ENCODE measurements at regions not wholly inside any gene's neighbourhood (a gene's known extent, or its start where the extent isn't known, plus 50 kb on each side); places are given as distances from the start of the nearest gene placed in this dataset.
"Not testable (repeated sequence)": the region's sequence is repeated elsewhere in the genome, so short reads cannot be mapped to it uniquely, and the experiment has no call there.

- DNase-seq: no peak
These were observed 82.3 kb downstream of the MAGEE1 start for GRCh38 chrX:76509775-76510174.

- DNase-seq: no peak
These were observed 90.0 kb downstream of the MAGEE1 start for GRCh38 chrX:76517544-76517943.

- no peak for DNase-seq
These were observed 93.0 kb downstream of the MAGEE1 start for GRCh38 chrX:76520273-76521054.

GRCh38 chrX:76535675-76536074 lies 108.2 kb downstream of the MAGEE1 start:
- not testable (repeated sequence) for DNase-seq

DNA sequence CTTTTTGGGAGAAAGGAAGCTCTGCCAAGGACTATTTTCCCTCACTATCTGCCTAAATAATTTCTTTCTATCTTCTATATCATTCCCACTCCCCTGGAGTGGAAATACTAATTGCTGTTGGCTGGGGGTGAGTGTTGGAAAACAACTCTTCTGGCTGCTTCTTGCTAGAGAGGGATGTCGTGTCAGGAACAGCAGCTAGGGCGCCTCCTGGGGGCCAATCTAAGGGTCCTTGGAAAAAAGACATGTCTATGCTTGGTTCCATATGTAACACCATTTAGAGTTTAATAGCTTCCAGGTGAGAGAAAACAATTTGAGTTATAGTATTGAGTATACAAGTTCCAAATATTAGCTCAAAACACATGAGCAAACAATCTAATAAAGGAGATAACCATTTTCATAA lies 111.3 kb downstream of the MAGEE1 start:
- no peak for DNase-seq

- not testable (repeated sequence) for DNase-seq
These were observed 115.9 kb downstream of the MAGEE1 start for GRCh38 chrX:76543381-76543780.

GRCh38 chrX:76550016-76550415 lies 122.5 kb downstream of the MAGEE1 start:
- no peak for DNase-seq

DNA sequence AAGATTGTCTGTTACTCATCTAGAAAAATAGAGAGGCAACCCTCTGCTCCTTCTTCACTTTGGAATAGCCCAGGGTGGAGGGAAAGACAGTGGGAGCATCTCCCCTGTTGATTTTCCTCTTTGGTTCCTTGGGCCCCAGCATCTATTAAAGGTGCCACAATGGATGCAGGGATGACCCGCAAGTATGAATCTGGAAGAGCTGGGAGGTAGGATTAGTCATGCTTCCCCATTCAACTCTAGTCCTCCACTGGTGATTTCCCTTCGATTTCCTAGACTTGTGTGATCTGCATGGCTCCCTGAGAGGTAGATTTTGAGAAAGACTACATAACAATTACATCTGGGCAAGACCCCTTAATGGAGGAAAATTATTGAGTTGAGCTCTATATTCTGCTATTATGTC lies 127.8 kb downstream of the MAGEE1 start:
- no peak for DNase-seq

DNA sequence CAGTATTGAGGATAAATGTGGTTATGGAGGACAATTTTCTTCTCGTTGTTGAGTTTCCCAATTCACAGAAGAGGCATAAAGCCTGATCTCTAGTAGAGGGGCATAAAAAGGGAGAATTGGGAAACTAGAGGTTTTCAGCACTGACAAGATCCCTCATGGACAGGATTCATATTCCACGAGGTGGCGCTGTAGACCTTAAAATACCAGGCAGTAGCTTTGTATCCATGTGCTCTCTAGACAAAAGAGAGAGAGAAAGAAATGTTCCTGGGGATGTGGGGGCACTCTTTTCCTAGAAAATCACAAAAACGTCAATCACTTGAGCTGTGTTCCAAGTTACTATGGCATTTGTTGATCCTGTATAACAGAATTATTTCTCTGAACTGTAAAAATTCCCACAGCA lies 128.3 kb downstream of the MAGEE1 start:
- peak; percentile 63 for DNase-seq

GRCh38 chrX:76564842-76565241 lies 137.3 kb downstream of the MAGEE1 start:
- not testable (repeated sequence) for DNase-seq

- no peak for DNase-seq
These were observed 177.9 kb downstream of the MAGEE1 start for GRCh38 chrX:76605390-76605789.

GRCh38 chrX:76617020-76617419 lies 189.5 kb downstream of the MAGEE1 start:
- no peak for DNase-seq

DNA sequence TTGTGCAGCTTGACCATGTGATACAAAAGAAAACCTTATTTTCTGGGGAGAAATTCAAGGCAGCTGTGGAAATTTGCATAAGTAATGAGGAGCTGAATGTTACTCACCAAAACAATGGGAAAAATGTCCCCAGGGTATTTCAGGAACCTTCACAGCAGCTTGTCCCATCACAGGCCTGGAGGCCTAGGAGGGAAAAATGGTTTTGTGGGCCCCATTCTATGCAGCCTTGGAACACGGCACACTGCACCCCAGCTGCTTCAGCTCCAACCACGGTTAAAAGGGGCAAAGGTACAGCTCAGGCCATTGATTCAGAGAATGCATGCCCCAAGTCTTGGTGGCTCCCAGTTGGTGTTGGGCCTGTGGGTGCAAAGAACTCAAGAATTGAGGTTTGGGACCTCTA lies 216.1 kb downstream of the MAGEE1 start:
- no peak for DNase-seq

DNA sequence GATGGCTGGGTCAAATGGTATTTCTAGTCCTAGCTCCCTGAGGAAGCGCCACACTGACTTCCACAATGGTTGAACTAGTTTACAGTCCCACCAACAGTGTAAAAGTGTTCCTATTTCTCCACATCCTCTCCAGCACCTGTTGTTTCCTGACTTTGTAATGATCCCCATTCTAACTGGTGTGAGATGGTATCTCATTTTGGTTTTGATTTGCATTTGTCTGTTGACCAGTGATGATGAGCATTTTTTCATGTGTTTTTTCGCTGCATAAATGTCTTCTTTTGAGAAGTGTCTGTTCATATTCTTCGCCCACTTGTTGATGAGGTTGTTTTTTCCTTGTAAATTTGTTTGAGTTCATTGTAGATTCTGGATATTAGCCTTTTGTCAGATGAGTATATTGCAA lies 223.9 kb downstream of the MAGEE1 start:
- DNase-seq: not testable (repeated sequence)

DNA sequence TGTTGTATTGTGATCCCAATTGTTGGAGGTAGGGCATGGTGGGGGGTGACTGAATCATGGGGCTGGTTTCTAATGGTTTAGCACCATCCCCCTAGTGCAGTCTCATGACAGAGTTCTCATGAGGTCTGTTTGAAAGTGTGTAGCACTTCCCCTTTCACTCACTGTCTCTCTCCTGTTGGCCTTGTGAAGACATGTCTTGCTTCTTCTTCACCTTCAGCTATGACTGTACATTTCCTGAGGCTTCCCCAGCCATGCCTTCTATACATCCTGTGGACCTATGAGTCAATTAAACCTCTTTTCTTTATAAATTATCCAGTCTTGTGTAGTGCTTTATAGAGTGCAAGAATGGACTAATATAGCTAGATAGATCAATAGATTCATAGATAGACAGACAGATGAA lies 230.0 kb downstream of the MAGEE1 start:
- no peak for DNase-seq

All from islet precursor cell (in vitro differentiated cells).